Astrocyte of the hippocampus (primary cell): ENCODE measurements at regions not wholly inside any gene's neighbourhood (a gene's known extent, or its start where the extent isn't known, plus 50 kb on each side); places are given as distances from the start of the nearest gene placed in this dataset.

ENCODE experiments used
- DNase-seq: peaks from one replicate; pipeline ENCODE4 v3.0.0; 2011; ENCODE audit warnings: low read depth, low spot score

GRCh38 chr14:53550776-53551175 lies 397.7 kb upstream of the DDHD1 start:
- DNase-seq, result no peak

DNA sequence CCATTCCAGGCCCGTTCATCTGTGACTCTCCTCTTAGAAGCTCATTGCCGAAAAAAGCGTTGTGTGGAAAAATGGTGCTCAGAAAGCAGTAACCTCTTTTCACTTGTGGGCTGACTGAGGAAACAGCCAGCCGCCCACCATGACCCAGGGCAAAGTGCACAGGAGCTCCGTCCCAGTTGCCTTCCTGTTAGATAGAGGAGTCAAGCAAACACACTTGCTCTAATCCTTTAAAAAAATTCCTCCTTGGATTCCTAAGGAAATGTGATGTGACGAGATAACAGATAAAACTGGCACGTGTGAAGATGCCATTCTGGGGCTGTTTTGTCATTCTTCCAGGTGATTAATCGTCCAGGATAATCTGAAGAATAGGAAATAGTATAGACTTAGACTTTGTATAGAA lies 396.8 kb upstream of the DDHD1 start:
- DNase-seq, result no peak

- DNase-seq, result no peak
Observed at GRCh38 chr14:53547593-53547992, 394.5 kb upstream of the DDHD1 start.

DNA sequence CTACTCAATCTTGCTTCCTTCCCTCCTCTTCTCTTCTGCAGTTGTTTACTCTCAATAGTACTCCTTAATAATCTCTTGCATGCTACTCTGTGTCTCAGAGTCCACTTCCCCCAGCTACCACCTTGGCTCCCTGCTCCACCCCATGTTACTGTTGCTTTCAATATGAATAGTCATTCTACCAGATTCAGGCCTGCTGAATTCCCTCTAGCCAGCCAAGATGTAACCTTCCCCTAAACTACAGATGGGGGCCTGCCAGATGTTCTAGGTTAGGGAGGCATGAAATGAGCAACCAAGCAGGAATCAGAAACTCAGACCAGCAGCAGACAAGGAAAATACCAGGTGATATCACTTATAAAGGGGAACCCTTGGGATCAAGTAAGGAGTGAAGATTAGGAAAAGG lies 392.1 kb upstream of the DDHD1 start:
- DNase-seq, result no peak

GRCh38 chr14:53542732-53543131 lies 389.6 kb upstream of the DDHD1 start:
- DNase-seq, result peak; percentile 82

- DNase-seq, result no peak
Observed at GRCh38 chr14:53541411-53541810, 388.3 kb upstream of the DDHD1 start.

DNA sequence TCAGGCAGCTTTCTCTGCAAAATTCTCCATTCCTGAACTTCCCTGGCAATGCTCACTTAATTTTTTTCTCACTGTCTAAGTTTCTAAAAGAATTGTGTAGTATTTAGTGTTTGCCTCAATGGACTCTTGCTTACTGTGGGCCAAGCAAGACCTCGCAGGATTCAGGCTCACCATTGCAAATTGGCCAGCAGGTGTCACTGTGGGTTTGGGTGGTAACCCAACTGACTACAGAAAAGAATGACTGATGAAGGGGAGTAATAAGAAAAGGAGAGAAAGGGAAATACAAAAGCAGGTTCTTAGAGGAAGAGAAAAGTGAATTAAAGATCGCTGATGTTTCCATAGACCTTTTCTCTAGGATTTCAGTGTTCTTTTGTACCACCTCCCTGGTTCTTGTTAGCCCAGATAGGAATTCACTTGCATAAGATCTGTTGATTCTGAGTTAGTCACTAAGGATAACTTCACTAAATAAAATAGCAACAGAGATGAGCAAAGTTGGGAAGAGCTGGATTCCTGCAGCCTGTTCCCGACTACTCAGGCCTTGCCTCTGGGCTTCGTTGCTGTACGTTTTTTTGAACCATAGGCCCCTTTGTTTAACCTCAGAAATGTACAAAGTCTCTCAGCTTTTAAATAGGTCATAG lies 386.5 kb upstream of the DDHD1 start:
- DNase-seq, result peak; percentile 93

- no peak for DNase-seq
Observed at GRCh38 chr14:53538316-53538881, 385.3 kb upstream of the DDHD1 start.

DNA sequence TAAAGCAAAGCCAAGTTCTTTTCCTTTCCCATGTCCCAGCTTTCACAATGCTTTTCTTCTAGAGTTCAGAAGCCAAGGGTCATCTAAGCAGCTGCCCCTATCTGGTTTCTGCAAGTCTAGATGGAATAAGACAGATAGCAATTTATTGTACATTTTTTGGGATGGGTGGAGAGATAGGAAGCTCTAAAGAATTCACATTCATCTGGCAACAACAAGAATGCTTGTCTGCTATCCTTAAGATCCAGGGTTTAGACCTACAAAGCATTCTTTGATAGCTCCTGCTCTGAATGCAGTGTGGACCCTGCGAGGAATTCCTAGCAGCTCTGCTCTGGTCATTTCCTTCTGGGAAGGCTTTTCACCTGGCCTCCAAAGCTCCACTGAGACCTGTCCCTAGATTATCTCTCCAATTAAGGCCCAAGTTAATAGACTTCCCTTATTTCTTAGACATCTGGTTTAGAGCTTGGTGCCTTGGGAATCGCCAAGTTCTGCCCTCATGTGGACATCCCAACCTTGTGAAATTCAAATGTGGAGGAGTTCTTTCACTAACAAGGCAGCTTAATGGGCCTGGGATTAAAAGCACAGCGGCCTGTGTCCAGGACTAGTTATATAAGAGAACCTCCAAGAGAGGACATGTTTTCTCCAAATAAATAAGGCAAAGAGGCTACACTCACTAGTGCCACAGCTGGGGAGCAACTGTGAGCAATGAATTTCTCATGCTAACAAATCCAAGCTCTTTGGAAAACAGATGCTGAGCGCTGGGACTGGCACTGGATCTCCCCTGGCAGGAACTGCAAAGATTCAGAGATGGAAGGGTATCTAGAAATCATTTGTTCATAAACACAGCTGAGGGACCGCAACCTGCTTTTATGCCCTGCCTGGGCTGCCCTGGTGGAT lies 384.5 kb upstream of the DDHD1 start:
- DNase-seq, result no peak

GRCh38 chr14:53536446-53536845 lies 383.3 kb upstream of the DDHD1 start:
- no peak for DNase-seq

- DNase-seq, result peak; percentile 57
Observed at GRCh38 chr14:53534841-53535240, 381.7 kb upstream of the DDHD1 start.

DNA sequence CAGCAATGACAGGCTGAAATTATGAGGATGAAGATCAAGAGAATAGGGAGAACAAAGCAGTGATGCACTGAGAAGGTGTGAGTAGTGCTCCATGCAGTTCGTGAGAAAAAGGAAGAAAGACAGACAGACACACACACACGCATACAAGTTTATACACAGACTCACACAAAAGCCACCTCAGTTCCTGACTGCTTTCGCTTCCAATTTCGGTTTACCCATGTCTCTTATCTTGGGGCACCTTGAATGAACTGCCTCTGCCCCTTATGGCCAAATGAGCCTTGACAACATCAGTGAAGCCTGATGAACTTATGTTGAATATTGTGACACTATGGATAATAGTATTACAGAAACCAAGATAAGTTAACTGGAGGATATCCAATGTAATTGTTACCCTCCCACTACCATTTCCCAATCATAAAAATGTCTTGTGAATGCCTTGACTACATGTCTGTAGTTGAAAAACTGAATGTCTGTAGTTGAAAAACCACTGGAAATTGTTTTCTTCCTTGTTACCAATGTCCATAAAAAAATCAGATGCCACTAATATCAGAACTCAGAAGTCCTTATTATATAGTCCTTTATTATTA lies 380.4 kb upstream of the DDHD1 start:
- DNase-seq, result no peak

DNA sequence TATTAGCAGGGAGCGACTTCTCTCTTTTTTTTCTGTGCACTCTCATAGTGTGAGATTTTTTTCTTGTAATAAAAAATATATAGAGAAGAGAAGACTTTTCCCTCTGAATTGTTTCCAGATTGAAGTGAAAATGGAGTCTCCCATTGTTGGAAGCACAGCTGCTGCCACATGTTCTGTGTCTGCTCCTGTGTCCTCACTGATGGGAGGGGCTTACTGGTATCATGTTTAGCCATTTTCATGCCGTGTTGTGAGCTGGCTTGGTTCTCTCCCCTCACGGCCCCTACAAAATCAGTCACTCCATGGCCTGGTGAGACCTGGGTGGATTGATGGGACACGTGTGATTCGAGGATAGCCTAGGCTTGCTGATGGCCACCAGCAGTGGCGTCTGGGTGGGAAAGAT lies 379.7 kb upstream of the DDHD1 start:
- DNase-seq, result no peak

DNA sequence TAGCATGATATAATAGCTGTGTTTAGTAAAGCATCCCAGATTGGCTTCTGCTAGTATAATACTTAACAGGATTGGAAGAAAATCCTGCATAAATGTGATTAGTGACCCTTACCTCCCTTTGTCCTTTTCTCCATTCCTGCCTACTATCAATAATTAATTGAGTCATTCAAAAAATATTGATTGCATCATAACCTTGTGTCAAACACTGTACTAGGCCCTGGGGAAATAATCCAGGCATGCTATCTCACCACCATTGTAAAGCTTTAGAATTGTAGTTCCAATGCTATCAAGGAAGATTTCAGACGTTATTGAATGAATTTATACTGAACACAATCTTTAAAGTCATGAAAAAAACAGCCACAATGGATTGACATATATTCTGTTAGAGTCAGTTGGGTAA lies 378.6 kb upstream of the DDHD1 start:
- no peak for DNase-seq

- DNase-seq, result no peak
Observed at GRCh38 chr14:53531156-53531555, 378.0 kb upstream of the DDHD1 start.

DNA sequence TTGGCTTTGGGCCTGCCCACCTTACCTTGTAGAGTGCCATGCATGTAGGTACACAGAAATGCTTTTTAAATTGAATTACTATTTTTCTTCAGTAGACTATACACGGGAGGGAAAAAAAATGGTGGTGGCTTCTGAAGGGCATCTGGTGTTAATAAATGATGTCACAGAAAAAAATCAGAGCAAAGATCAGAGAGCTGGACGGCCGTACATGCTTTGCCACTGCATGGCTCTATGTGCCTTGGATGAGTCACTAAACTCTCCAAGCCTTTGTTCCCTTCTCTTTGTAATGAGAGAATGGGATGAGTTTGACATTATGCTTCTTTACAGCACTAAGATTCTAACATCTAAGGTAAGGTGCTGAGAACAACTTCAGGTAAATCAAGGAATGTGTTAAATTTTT lies 376.4 kb upstream of the DDHD1 start:
- no peak for DNase-seq

DNA sequence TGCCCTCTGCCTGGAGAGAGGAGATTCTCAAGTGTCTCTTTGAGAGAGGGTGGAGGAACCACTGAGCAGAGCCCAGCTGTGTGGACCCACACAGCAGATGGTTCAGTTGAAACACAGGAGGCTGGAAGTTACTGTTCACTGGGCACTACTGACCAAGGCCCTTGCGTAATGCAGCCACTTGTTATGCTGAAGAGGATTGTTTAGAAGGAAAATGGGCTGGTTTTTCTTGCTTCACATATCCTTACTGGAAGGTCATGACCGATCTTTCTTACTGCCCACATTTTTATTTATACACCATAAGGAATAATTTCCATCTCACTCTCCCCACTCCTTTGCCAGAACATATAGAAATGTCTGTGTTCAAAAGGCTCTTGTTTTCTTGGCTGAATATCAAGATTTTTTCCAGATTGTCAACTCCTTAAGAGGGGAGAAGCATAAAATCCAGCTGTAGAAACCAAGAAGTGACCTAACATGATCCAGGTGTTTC lies 375.1 kb upstream of the DDHD1 start:
- no peak for DNase-seq

GRCh38 chr14:53526200-53526599 lies 373.1 kb upstream of the DDHD1 start:
- DNase-seq, result no peak

GRCh38 chr14:53525608-53526007 lies 372.5 kb upstream of the DDHD1 start:
- no peak for DNase-seq

GRCh38 chr14:53524391-53524790 lies 371.3 kb upstream of the DDHD1 start:
- no peak for DNase-seq

- DNase-seq, result no peak
Observed at GRCh38 chr14:53523226-53523625, 370.1 kb upstream of the DDHD1 start.
